ENCODE measurements at regions not wholly inside any gene's neighbourhood (a gene's known extent, or its start where the extent isn't known, plus 50 kb on each side); places are given as distances from the start of the nearest gene placed in this dataset.

- Mint-ChIP-seq H3K27ac (no peak overlapping the region), H3K27me3 (ENCODE audit: insufficient read depth) (no peaks in the 10 kb centered on the region)
- TF ChIP-seq CTCF (IDR thresholded peaks at IDR 0.05): no peak
These were observed 318.9 kb downstream of the AJAP1 start for GRCh38 chr1:4973341-4973740.

GRCh38 chr1:4972761-4973320 lies 318.4 kb downstream of the AJAP1 start:
- Mint-ChIP-seq H3K9me3 (peaks cover 75% of the 10 kb centered on the region), H3K27ac (no peak overlapping the region), H3K4me3 (no peak overlapping the region), H3K36me3 (ENCODE audit: low read depth) (no peaks in the 10 kb centered on the region; the same call in none of the 2 replicates), H3K4me1 (ENCODE audit: low read depth) (no peaks in the 10 kb centered on the region), H3K27me3 (ENCODE audit: insufficient read depth) (no peaks in the 10 kb centered on the region)
- TF ChIP-seq CTCF (IDR thresholded peaks at IDR 0.05): no peak
- DNase-seq: no peak

More at GRCh38 chr1:4973341-4973740, 318.9 kb downstream of the AJAP1 start:
- DNase-seq: no peak
- Mint-ChIP-seq H3K36me3 (ENCODE audit: low read depth) (no peaks in the 10 kb centered on the region; the same call in 1 of the 2 replicates), H3K4me3 (no peak overlapping the region), H3K4me1 (ENCODE audit: low read depth) (no peaks in the 10 kb centered on the region), H3K9me3 (peaks cover 75% of the 10 kb centered on the region)

- no peaks in the 10 kb centered on the region for H3K4me1 Mint-ChIP-seq (ENCODE audit: low read depth)
- peaks cover 72% of the 10 kb centered on the region for H3K9me3 Mint-ChIP-seq
- TF ChIP-seq CTCF (IDR thresholded peaks at IDR 0.05): no peak
- H3K4me3 Mint-ChIP-seq: no peak overlapping the region
- H3K27me3 Mint-ChIP-seq (ENCODE audit: insufficient read depth): peaks cover 1% of the 10 kb centered on the region; the same call in 1 of the 2 replicates
- no peaks in the 10 kb centered on the region; the same call in 1 of the 2 replicates for H3K36me3 Mint-ChIP-seq (ENCODE audit: low read depth)
- no peak overlapping the region for H3K27ac Mint-ChIP-seq
- no peak for DNase-seq
These were observed 317.3 kb downstream of the AJAP1 start for GRCh38 chr1:4971666-4972065.

- no peak for DNase-seq
- Mint-ChIP-seq H3K27me3 (ENCODE audit: insufficient read depth) (peaks cover 1% of the 10 kb centered on the region; the same call in 1 of the 2 replicates), H3K36me3 (ENCODE audit: low read depth) (no peaks in the 10 kb centered on the region; the same call in none of the 2 replicates), H3K9me3 (peaks cover 72% of the 10 kb centered on the region), H3K4me3 (no peak overlapping the region), H3K4me1 (ENCODE audit: low read depth) (no peaks in the 10 kb centered on the region), H3K27ac (no peak overlapping the region)
- TF ChIP-seq CTCF (IDR thresholded peaks at IDR 0.05): no peak
These were observed 316.1 kb downstream of the AJAP1 start for GRCh38 chr1:4970532-4970931.

GRCh38 chr1:4969556-4970129 lies 315.2 kb downstream of the AJAP1 start:
- Mint-ChIP-seq H3K27ac (no peak overlapping the region), H3K4me1 (ENCODE audit: low read depth) (no peaks in the 10 kb centered on the region), H3K27me3 (ENCODE audit: insufficient read depth) (peaks cover 1% of the 10 kb centered on the region; the same call in 1 of the 2 replicates), H3K9me3 (peaks cover 69% of the 10 kb centered on the region), H3K36me3 (ENCODE audit: low read depth) (no peaks in the 10 kb centered on the region; the same call in none of the 2 replicates), H3K4me3 (no peak overlapping the region)
- DNase-seq: no peak
- TF ChIP-seq CTCF (IDR thresholded peaks at IDR 0.05): no peak
